ENCODE measurements at regions not wholly inside any gene's neighbourhood (a gene's known extent, or its start where the extent isn't known, plus 50 kb on each side); places are given as distances from the start of the nearest gene placed in this dataset.

DNA sequence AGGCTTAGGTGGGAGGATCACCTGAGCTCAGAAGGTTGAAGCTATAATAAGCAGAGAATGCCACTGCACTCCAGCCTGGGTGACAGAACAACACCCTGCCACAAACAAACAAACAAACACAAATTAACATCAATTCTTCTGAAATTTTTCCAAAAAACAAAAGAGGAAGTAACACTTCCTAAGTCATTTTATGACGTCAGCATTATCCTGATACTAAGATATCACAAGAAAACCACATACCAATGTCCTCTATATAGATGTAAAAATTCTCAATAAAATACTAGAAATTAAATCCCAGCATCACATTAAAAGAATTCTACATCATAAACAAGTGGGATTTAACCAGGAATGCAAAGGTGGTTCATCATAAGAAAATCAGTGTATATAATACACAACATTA, 64.4 kb upstream of the STK26 start:
- Histone ChIP-seq H3K4me3 (no peak overlapping the region), H3K36me3 (ENCODE audit: low read depth, missing control alignments) (no peaks in the 10 kb centered on the region), H3K27me3 (no peaks in the 10 kb centered on the region), H3K9me3 (no peaks in the 10 kb centered on the region), H3K4me1 (no peaks in the 10 kb centered on the region), H3K27ac (no peak overlapping the region)
- WGBS, 2 donors, result 38 to 68% methylated on average over 1 of the region's 1 CpG
- intact Hi-C loops (cut with DNase I; ENCODE audit: low total_unique reads), result no loop called here
- TF ChIP-seq, protein P1, sequence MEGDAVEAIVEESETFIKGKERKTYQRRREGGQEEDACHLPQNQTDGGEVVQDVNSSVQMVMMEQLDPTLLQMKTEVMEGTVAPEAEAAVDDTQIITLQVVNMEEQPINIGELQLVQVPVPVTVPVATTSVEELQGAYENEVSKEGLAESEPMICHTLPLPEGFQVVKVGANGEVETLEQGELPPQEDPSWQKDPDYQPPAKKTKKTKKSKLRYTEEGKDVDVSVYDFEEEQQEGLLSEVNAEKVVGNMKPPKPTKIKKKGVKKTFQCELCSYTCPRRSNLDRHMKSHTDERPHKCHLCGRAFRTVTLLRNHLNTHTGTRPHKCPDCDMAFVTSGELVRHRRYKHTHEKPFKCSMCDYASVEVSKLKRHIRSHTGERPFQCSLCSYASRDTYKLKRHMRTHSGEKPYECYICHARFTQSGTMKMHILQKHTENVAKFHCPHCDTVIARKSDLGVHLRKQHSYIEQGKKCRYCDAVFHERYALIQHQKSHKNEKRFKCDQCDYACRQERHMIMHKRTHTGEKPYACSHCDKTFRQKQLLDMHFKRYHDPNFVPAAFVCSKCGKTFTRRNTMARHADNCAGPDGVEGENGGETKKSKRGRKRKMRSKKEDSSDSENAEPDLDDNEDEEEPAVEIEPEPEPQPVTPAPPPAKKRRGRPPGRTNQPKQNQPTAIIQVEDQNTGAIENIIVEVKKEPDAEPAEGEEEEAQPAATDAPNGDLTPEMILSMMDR (IDR thresholded peaks at IDR 0.05), result no peak
- no peak for TF ChIP-seq POLR2A (IDR thresholded peaks at IDR 0.05)
- no peak for DNase-seq

DNA sequence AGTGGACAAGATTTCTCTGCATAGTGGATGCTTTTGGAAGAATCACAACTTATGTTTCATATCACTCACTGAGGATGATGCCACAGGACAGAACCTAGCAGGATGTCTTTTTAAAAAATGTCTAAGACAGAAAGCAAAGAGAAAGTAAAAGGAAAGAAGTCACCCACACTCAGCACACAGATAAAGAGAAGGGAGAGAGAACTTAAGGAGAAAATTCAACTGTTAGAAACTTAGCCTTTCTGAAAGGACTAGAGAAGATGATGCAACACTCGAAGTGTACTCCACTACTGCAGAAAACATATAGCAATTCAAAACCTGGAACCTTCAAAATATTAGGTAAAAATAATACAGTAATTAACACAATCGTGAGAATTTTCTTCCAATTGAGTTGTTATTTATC, 52.8 kb upstream of the STK26 start:
- DNase-seq, result no peak
- Histone ChIP-seq H3K4me3 (no peak overlapping the region), H3K36me3 (ENCODE audit: low read depth, missing control alignments) (no peaks in the 10 kb centered on the region), H3K27ac (no peak overlapping the region), H3K9me3 (no peaks in the 10 kb centered on the region), H3K27me3 (no peaks in the 10 kb centered on the region), H3K4me1 (no peaks in the 10 kb centered on the region)
- TF ChIP-seq, protein P1 (IDR thresholded peaks at IDR 0.05), result no peak
- TF ChIP-seq POLR2A (IDR thresholded peaks at IDR 0.05), result no peak
- WGBS, 2 donors, result 56 to 83% methylated on average over 2 of the region's 2 CpGs
- intact Hi-C loops (cut with DNase I; ENCODE audit: low total_unique reads), result no loop called here

Small RNA genes lying in the stretch of these regions (small RNA-seq; reads per million reads assigned to genes)
- gene AL008629.1 (0 reads per million in 2 donors), gene HDGFP1 (0 reads per million in 2 donors), gene MCRIP2P1 (0 reads per million in 2 donors), gene RNA5SP514 (0 reads per million in 2 donors)
